Sigmoid colon (tissue), 3 donors: ENCODE measurements at regions not wholly inside any gene's neighbourhood (a gene's known extent, or its start where the extent isn't known, plus 50 kb on each side); places are given as distances from the start of the nearest gene placed in this dataset.

Source experiments
- CTCF ChIP-seq, 4 experiments: fragments of 450-650 bp in 3 of 4; fragments of 200-600 bp in 1 of 4; IDR thresholded peaks; one replicate each; pipeline ENCODE4 v1.5.1; 2016 to 2019; ENCODE audit warnings: antibody characterized with exemption in 4 of 4, mild to moderate bottlenecking in 3 of 4, moderate library complexity in 2 of 4
- POLR2A ChIP-seq, 2 donors: fragments of 450-650 bp; IDR thresholded peaks; one replicate each; pipeline ENCODE4 v1.6.1; 2016; ENCODE audit warnings: antibody characterized with exemption in 2 of 2, mild to moderate bottlenecking in 2 of 2, moderate library complexity in 2 of 2

DNA sequence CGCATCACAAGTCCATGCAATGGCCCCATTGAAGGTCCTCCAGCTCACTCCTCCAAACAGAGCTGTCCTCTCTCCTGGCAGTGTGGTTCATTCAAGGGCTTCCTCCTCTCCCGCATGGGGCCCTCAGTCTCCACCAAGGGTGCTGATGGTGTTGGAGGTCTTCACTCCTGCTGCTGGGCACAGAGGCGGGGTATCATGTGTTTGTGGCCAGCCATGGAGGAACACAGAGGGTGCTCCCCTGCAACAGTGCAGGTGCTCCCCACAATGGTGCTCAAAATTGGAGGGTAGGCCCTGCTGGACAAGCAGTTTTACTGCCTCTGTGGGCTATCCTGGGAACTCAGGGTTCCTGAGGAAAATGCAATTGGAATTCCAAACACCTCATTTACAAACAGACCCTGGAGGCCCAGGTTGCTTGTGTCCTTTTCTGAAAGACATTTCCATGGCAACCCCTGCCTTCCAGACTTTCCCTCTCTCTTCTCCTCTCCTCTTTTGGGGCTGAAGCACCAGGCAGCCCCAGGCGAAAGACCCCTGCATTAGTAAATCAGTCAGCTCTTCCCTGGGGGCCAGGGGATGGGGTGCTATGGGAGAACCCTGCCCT, 256.0 kb downstream of the HAUS1 start:
- no peak for TF ChIP-seq POLR2A (IDR thresholded peaks at IDR 0.05)
- no peak for TF ChIP-seq CTCF (IDR thresholded peaks at IDR 0.05)
